ENCODE measurements at regions not wholly inside any gene's neighbourhood (a gene's known extent, or its start where the extent isn't known, plus 50 kb on each side); places are given as distances from the start of the nearest gene placed in this dataset.
A peak's percentile ranks its signal among the peaks of the same experiment; 100 is the strongest.

- DNase-seq = no peak
These were observed 192.4 kb upstream of the CSF3R start for GRCh38 chr1:36675106-36675505.

GRCh38 chr1:36673202-36673601 is 190.5 kb upstream of the CSF3R start:
- DNase-seq = no peak

- DNase-seq = no peak
These were observed 186.5 kb upstream of the CSF3R start for GRCh38 chr1:36669262-36669661.

- DNase-seq = no peak
These were observed 185.1 kb upstream of the CSF3R start for GRCh38 chr1:36667836-36668235.

GRCh38 chr1:36667256-36667655 is 184.5 kb upstream of the CSF3R start:
- DNase-seq = no peak

GRCh38 chr1:36665478-36666080 is 182.9 kb upstream of the CSF3R start:
- no peak for DNase-seq

GRCh38 chr1:36664571-36665287 is 182.0 kb upstream of the CSF3R start:
- no peak for DNase-seq

GRCh38 chr1:36663772-36664430 is 181.2 kb upstream of the CSF3R start:
- DNase-seq = no peak

GRCh38 chr1:36658838-36659237 is 176.1 kb upstream of the CSF3R start:
- DNase-seq = no peak

GRCh38 chr1:36657826-36658225 is 175.1 kb upstream of the CSF3R start:
- DNase-seq = no peak

GRCh38 chr1:36656838-36657237 is 174.1 kb upstream of the CSF3R start:
- DNase-seq = no peak

GRCh38 chr1:36656271-36656670 is 173.6 kb upstream of the CSF3R start:
- no peak for DNase-seq

- no peak for DNase-seq
These were observed 171.9 kb upstream of the CSF3R start for GRCh38 chr1:36654586-36654985.

GRCh38 chr1:36653850-36654249 is 171.1 kb upstream of the CSF3R start:
- no peak for DNase-seq

GRCh38 chr1:36652586-36652985 is 169.9 kb upstream of the CSF3R start:
- DNase-seq = no peak

- no peak for DNase-seq
These were observed 169.3 kb upstream of the CSF3R start for GRCh38 chr1:36652011-36652410.

GRCh38 chr1:36651176-36651910 is 168.6 kb upstream of the CSF3R start:
- no peak for DNase-seq

GRCh38 chr1:36650200-36651065 is 167.7 kb upstream of the CSF3R start:
- DNase-seq = peak; percentile 28

GRCh38 chr1:36645867-36646266 is 163.2 kb upstream of the CSF3R start:
- DNase-seq = no peak

GRCh38 chr1:36644556-36644955 is 161.8 kb upstream of the CSF3R start:
- DNase-seq = no peak

- no peak for DNase-seq
These were observed 160.9 kb upstream of the CSF3R start for GRCh38 chr1:36643371-36644270.

GRCh38 chr1:36642802-36643201 is 160.1 kb upstream of the CSF3R start:
- DNase-seq = no peak

Data from activated CD4-positive, alpha-beta T cell treated with anti-CD3 and anti-CD28 coated beads for 1 hour (primary cell).